SU-DHL-6 (cell line): ENCODE measurements at regions not wholly inside any gene's neighbourhood (a gene's known extent, or its start where the extent isn't known, plus 50 kb on each side); places are given as distances from the start of the nearest gene placed in this dataset.

Experiments
- CTCF ChIP-seq: fragments of 200-600 bp; sonication (generic); IDR thresholded peaks from one replicate; pipeline ENCODE4 v1.5.1; 2017; ENCODE audit warnings: antibody characterized with exemption, mild to moderate bottlenecking, low read length, moderate library complexity; ENCODE audit not compliant: insufficient read depth, poor library complexity, severe bottlenecking
- EZH2phosphoT487 ChIP-seq: fragments of 200-600 bp; sonication (generic), shearing (Covaris generic); conservative IDR thresholded peaks from 2 replicates; pipeline ENCODE4 v1.6.1; 2018; ENCODE audit warnings: mild to moderate bottlenecking, antibody characterized with exemption, low read length, moderate library complexity, mixed read lengths

- TF ChIP-seq CTCF (no peak), EZH2phosphoT487 (no peak)
Observed at GRCh38 chr2:126776255-126776654, 120.3 kb downstream of the GYPC start.
